NCI-H345 treated with DMSO at 0.1 percent for 48 hours (cell line): ENCODE measurements at regions not wholly inside any gene's neighbourhood (a gene's known extent, or its start where the extent isn't known, plus 50 kb on each side); places are given as distances from the start of the nearest gene placed in this dataset.
"Not testable (repeated sequence)": the region's sequence is repeated elsewhere in the genome, so short reads cannot be mapped to it uniquely, and the experiment has no call there.

Experiments
- DNase-seq: peaks from one replicate; lab custom pipeline; 2025; ENCODE audit not compliant: unreplicated experiment; lab: John Stamatoyannopoulos, UW

GRCh38 chr6:144433446-144433845 lies 148.3 kb downstream of the UTRN start:
- DNase-seq = not testable (repeated sequence)

DNA sequence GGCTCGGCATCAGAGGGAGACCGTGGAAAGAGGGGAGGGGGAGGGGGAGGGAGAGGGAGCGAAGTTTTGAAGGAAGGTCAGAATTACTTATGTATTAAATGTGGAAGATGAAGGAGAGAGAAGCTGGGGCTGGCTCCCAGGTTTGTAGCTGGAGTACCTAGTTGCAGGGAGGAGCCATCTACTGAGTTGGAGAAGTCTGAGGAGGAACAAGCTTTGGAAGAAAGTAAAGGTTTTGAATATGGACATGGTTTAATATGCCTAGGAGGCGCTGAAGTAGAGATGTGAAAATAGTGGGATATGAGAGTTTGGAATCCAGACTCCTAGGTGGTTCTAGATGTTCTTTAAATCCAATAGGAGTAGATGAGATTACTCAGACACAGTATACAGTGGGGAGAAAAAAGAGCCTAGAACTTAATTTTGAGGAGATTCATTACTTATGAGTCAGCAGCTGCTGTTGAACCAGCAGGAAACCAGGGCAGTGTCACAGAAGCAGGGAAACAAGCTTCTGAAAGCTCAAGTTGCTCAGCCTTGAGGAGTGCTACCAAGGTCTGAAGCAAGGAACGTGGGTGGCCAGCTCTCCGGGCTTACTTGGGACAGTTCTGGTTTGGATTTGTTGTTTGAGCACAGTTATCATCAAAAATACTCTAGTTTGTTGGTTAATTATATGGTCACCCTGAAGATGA lies 149.3 kb downstream of the UTRN start:
- DNase-seq = no peak

DNA sequence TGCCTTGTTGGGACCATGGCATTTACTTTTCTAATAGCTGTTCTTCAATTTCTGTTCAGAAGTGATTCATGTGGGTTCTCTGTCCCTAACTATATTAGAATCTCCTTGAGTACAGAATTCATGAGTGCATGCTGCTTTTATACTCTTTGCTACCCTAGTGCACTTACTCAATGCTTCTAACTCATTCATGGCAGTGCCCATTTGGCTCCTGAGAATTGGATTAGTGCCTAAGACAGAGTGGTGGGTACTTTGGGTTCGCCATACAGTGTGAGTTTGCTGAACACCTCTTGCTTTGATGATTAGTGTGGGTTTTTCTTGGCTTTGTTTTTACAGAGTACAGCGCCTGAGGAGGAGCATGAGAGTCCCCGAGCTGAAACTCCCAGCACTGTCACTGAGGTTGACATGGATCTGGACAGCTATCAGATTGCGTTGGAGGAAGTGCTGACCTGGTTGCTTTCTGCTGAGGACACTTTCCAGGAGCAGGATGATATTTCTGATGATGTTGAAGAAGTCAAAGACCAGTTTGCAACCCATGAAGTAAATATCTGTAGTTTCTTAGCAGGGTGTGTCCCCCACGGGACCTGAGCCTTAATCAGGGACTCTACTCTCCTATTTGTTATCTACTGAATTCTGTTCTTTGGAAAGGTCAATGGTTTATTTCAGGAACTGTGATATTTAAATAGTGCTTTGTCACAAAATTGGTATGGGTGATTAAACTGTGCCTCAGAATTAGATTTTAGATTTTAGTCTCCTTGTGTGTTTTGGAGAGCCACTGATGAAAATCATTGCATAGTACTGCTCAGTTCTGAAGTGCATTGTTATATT lies 150.7 kb downstream of the UTRN start:
- no peak for DNase-seq

DNA sequence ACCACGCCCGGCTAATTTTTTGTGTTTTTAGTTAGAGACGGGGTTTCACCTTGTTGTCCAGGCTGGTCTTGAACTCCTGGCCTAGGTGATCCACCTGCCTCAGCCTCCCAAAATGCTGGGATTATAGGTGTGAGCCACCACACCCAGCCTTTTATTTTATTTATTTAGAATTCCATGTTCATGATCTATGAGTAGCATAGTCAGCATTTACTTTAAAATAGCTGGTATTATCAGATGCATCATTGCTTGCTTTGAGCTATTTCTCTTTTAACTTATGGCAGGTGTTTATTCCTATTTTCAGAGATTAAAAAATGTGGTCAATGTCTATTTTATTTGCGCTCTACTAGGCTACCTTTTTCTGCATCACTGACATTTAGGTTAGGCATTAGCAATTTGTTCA lies 152.0 kb downstream of the UTRN start:
- DNase-seq = no peak

GRCh38 chr6:144438103-144438502 lies 153.0 kb downstream of the UTRN start:
- no peak for DNase-seq

DNA sequence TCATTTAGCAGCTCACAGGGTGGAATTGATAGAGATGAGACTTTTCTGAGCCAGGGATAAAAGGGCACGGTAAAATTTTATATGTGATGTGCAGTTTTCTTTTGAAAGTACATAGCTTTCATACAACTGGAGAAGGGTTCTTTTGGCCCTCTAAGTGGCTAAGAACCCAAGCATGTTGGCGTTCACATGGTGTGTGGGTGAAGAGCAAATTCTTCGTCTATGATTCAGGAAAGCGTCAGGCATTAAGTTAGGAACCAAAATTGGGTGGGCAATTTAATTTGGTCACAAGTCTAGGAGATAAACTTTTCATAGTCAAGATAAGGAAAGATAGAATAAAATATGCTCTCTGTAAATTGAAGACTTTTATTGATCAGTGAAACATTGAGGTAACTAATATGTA lies 153.9 kb downstream of the UTRN start:
- no peak for DNase-seq

GRCh38 chr6:144441801-144442200 lies 156.7 kb downstream of the UTRN start:
- not testable (repeated sequence) for DNase-seq

GRCh38 chr6:144443157-144443556 lies 158.0 kb downstream of the UTRN start:
- DNase-seq = no peak

DNA sequence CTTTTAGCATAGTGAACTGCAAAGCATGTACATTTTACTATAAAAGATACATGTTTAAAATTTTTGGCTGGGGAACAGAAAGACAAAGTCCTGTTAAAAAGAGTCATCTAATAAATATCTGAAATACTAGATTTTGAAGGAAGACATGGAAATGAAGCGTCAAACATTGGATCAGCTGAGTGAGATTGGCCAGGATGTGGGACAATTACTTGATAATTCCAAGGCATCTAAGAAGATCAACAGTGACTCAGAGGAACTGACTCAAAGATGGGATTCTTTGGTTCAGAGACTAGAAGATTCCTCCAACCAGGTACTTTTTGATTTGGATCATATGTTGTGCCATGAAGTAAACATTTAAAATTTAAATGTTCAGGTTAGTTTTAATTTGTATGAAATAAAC lies 162.3 kb downstream of the UTRN start:
- DNase-seq = no peak

GRCh38 chr6:144449218-144449617 lies 164.1 kb downstream of the UTRN start:
- DNase-seq = no peak

GRCh38 chr6:144449911-144450597 lies 164.9 kb downstream of the UTRN start:
- DNase-seq = no peak

- no peak for DNase-seq
Observed at GRCh38 chr6:144460327-144461095, 175.4 kb downstream of the UTRN start.

GRCh38 chr6:144462058-144462457 lies 176.9 kb downstream of the UTRN start:
- no peak for DNase-seq

DNA sequence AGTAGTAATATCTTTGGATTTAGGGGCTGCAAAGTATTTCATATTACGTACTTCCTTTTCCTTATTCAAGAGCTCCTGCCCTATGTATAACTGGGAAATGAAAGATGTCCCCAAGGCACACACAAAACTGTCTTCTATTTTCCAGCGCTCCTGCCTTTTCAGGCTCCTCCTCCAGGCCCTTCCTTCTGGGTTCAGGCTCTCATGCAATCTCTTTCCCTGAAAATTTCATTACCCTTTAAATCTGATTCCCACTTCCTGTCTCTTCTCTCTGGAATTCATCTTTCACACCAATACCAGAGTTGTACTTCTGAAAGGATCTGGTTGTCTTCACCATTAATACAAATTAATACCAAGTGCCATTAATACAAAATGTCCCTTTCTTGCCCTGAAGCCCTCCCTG lies 181.6 kb downstream of the UTRN start:
- DNase-seq = no peak

DNA sequence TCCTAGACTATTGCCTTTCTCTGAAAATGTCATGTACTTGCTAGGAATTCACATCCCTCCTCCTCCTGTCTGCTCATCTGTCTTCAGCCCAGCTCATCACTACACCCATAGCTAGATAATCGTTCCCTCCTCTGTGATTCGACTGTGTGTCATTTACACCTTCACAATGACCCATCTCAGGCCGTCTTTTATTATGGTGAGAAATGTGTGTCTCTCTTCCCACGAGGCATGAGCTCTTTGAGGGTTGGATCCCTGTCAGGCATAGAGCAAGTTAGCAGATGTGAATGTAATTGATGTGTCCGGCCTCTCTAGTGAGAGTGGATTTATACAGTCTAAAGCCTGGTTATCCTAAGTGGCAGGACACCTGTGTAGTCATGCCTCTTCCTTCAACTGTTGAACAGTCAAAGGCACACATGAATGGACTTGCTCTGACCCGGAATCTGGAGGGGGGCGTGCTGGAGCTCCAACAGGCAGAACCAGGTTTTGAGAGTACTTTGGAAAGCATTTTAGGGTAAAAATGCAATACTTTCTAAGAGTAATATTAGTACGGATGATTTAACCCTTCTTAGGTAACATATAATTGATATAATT lies 182.1 kb downstream of the UTRN start:
- no peak for DNase-seq

DNA sequence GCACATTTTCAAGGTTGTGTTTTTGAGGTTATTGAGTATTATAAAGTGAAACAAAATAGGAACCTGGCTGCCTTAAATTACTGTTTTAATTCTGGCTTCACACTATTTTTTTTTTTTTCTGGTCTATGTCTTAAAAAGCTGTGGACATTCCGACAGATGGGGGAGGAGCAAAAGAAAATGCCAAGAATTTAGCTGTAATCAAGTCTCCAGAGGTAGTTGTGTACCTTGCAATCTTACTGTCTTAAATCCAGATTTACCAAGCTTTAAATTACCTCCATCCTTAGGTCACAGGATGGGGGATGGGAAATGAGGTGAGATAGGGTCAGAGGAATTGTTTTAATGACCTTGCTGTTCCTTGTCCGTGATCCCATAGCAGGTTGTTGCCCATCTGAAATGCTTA lies 182.8 kb downstream of the UTRN start:
- no peak for DNase-seq

GRCh38 chr6:144468709-144469108 lies 183.6 kb downstream of the UTRN start:
- DNase-seq = no peak

DNA sequence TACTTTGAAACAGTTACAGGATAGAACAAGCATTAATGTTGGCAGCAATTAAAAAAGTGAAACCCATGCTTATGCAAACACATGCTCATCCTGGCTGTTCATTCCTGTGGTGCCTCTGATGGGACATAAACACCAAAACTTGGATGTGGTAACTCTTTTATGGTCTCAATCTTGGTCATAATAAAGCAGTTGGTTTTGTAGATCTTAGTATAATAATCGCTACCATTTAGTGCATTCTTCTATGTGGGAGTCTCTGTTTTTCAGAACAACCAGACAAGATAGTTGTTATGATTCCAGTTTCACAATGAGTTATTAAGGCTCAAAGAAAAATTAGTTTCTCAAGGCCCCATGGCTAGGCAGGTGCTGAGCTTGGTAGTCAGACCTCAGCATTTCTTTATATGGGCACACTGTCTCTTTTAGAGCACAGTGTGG lies 184.0 kb downstream of the UTRN start:
- DNase-seq = no peak

DNA sequence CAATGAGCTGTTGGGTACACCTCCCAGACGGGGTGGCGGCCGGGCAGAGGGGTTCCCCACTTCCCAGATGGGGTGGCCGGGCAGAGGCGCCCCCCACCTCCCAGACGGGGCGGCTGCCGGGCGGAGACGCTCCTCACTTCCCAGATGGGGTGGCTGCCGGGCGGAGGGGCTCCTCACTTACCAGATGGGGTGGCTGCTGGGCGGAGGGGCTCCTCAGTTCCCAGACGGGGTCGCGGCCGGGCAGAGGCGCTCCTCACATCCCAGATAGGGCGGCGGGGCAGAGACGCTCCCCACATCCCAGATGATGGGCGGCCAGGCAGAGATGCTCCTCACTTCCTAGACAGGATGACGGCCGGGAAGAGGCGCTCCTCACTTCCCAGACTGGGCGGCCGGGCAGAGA lies 185.1 kb downstream of the UTRN start:
- not testable (repeated sequence) for DNase-seq

GRCh38 chr6:144471986-144472385 lies 186.9 kb downstream of the UTRN start:
- no peak for DNase-seq

- no peak for DNase-seq
Observed at GRCh38 chr6:144474290-144474689, 189.2 kb downstream of the UTRN start.
